ENCODE measurements at regions not wholly inside any gene's neighbourhood (a gene's known extent, or its start where the extent isn't known, plus 50 kb on each side); places are given as distances from the start of the nearest gene placed in this dataset.

GRCh38 chr13:74921326-74921725, 560.6 kb downstream of the TBC1D4 start:
- TF ChIP-seq CTCF (IDR thresholded peaks at IDR 0.05), result no peak
- H3K4me3 Mint-ChIP-seq, result peak overlapping the region; percentile 31
- H3K36me3 ChIP-seq (ENCODE audit: control insufficient read depth, insufficient read depth, low read length), result no peaks in the 10 kb centered on the region

GRCh38 chr13:74920920-74921319, 561.0 kb downstream of the TBC1D4 start:
- Mint-ChIP-seq H3K4me3 (peak overlapping the region; percentile 31), H3K27me3 (ENCODE audit: low read depth in 2 of 2) (no peaks in the 10 kb centered on the region), H3K4me1 (peaks cover 23 to 24% of the 10 kb centered on the region in 2 donors), H3K27ac (peak overlapping the region; percentile 8 to 41), H3K9me3 (peaks cover 2 to 4% of the 10 kb centered on the region in 2 donors), H3K36me3 (no peaks in the 10 kb centered on the region)
- DNase-seq (peak in 1 of 2 donors; percentile 9), ATAC-seq (peak; percentile 70 to 88 (median 88))
- intact Hi-C loops (cut with micrococcal nuclease), result no loop called here
- whole genome bisulfite sequencing (ENCODE audit: insufficient coverage), result 0% methylated on average over 1 of the region's 3 CpGs
- H3K36me3 ChIP-seq (ENCODE audit: control insufficient read depth, insufficient read depth, low read length), result no peaks in the 10 kb centered on the region
- no peaks in the 10 kb centered on the region for H3K27me3 ChIP-seq (ENCODE audit: control insufficient read depth, insufficient read depth, low read length)
- H3K9me3 ChIP-seq (ENCODE audit: control insufficient read depth, insufficient read depth, low read length), result no peaks in the 10 kb centered on the region
- no peak for TF ChIP-seq CTCF (IDR thresholded peaks at IDR 0.05)
- peak overlapping the region; percentile 3 for H3K27ac ChIP-seq (ENCODE audit: low read length)
- no peak overlapping the region for H3K4me3 ChIP-seq (ENCODE audit: low read length)
- H3K4me1 ChIP-seq (ENCODE audit: control insufficient read depth, insufficient read depth, low read length), result peaks cover 7% of the 10 kb centered on the region

More at GRCh38 chr13:74921326-74921725, 560.6 kb downstream of the TBC1D4 start:
- DNase-seq, result no peak
- Histone ChIP-seq H3K4me1 (ENCODE audit: control insufficient read depth, insufficient read depth, low read length) (peaks cover 7% of the 10 kb centered on the region), H3K27me3 (ENCODE audit: control insufficient read depth, insufficient read depth, low read length) (no peaks in the 10 kb centered on the region), H3K9me3 (ENCODE audit: control insufficient read depth, insufficient read depth, low read length) (no peaks in the 10 kb centered on the region), H3K4me3 (ENCODE audit: low read length) (no peak overlapping the region), H3K27ac (ENCODE audit: low read length) (no peak overlapping the region)
- Mint-ChIP-seq H3K9me3 (peaks cover 2 to 7% of the 10 kb centered on the region in 2 donors), H3K36me3 (no peaks in the 10 kb centered on the region), H3K4me1 (peaks cover 23 to 24% of the 10 kb centered on the region in 2 donors), H3K27ac (peak overlapping the region; percentile 8 to 41), H3K27me3 (ENCODE audit: low read depth in 2 of 2) (no peaks in the 10 kb centered on the region)
- peak; percentile 19 to 32 (median 32) for ATAC-seq
- intact Hi-C loops (cut with micrococcal nuclease), result no loop called here

GRCh38 chr13:74920361-74920760, 561.6 kb downstream of the TBC1D4 start:
- H3K4me1 Mint-ChIP-seq, result peaks cover 23 to 24% of the 10 kb centered on the region in 2 donors
- 52% methylated on average over 4 of the region's 4 CpGs for WGBS (ENCODE audit: insufficient coverage)
- H3K27ac ChIP-seq (ENCODE audit: low read length), result no peak overlapping the region

More at GRCh38 chr13:74920361-74920760, 561.6 kb downstream of the TBC1D4 start:
- H3K9me3 Mint-ChIP-seq, result peaks cover 2 to 4% of the 10 kb centered on the region in 2 donors
- no peak overlapping the region for H3K4me3 Mint-ChIP-seq
- DNase-seq, result no peak
- H3K4me3 ChIP-seq (ENCODE audit: low read length), result no peak overlapping the region
- H3K4me1 ChIP-seq (ENCODE audit: control insufficient read depth, insufficient read depth, low read length), result peaks cover 7% of the 10 kb centered on the region
- no peak for TF ChIP-seq CTCF (IDR thresholded peaks at IDR 0.05)
- H3K27me3 Mint-ChIP-seq (ENCODE audit: low read depth in 2 of 2), result no peaks in the 10 kb centered on the region
- ATAC-seq, result no peak
- H3K36me3 ChIP-seq (ENCODE audit: control insufficient read depth, insufficient read depth, low read length), result no peaks in the 10 kb centered on the region
- H3K27ac Mint-ChIP-seq, result peak overlapping the region in 1 of 2 donors; percentile 23
- no peaks in the 10 kb centered on the region for H3K9me3 ChIP-seq (ENCODE audit: control insufficient read depth, insufficient read depth, low read length)
- no peaks in the 10 kb centered on the region for H3K27me3 ChIP-seq (ENCODE audit: control insufficient read depth, insufficient read depth, low read length)
- intact Hi-C loops (cut with micrococcal nuclease), result no loop called here
- no peaks in the 10 kb centered on the region for H3K36me3 Mint-ChIP-seq
